ENCODE measurements at regions not wholly inside any gene's neighbourhood (a gene's known extent, or its start where the extent isn't known, plus 50 kb on each side); places are given as distances from the start of the nearest gene placed in this dataset.

- no peak for TF ChIP-seq CTCF (IDR thresholded peaks at IDR 0.05; ENCODE audit: low read depth, low read length)
- no peak for TF ChIP-seq POLR2A (IDR thresholded peaks at IDR 0.05; ENCODE audit: extremely low read depth, insufficient read length)
- no peak for TF ChIP-seq MYC (IDR thresholded peaks at IDR 0.05; ENCODE audit: low read depth, low read length)
- no peak for TF ChIP-seq MAX (IDR thresholded peaks at IDR 0.05; ENCODE audit: low read depth, low read length)
These were observed 146.1 kb upstream of the TMCO5A start for GRCh38 chr15:37788330-37788729.

Measured in NB4 (cell line).